Peyer's patch (tissue), 4 donors: ENCODE measurements at regions not wholly inside any gene's neighbourhood (a gene's known extent, or its start where the extent isn't known, plus 50 kb on each side); places are given as distances from the start of the nearest gene placed in this dataset.

Experiments
- DNase-seq, 3 donors: peaks; one replicate each; pipeline ENCODE4 v3.0.0-alpha.2; 2017 to 2019
- H3K27ac ChIP-seq, 4 donors: fragments of 200-600 bp; sonication (generic); one replicate each; pipeline ENCODE4 v1.5.1; 2016 to 2019
- H3K27me3 ChIP-seq, 2 donors: fragments of 200-600 bp; sonication (generic); one replicate each; pipeline ENCODE4 v1.5.1; 2019
- H3K36me3 ChIP-seq, 3 donors: fragments of 200-600 bp; sonication (generic); one replicate each; pipeline ENCODE4 v1.5.1; 2016 to 2019
- H3K4me1 ChIP-seq, 4 donors: fragments of 200-600 bp; sonication (generic); one replicate each; pipeline ENCODE4 v1.5.1; 2016 to 2019
- H3K4me3 ChIP-seq, 4 donors: fragments of 200-600 bp; sonication (generic); 1 replicate in 3 of 4; 2 replicates in 1 of 4; pipeline ENCODE4 v1.5.1; 2016 to 2019; ENCODE audit warnings: mild to moderate bottlenecking in 1 of 4
- H3K9me3 ChIP-seq, 4 donors: fragments of 200-600 bp; sonication (generic); one replicate each; pipeline ENCODE4 v1.5.1; 2016 to 2019; ENCODE audit warnings: mild to moderate bottlenecking in 1 of 4
- POLR2A ChIP-seq, 2 donors: fragments of 450-650 bp; IDR thresholded peaks; one replicate each; pipeline ENCODE4 v1.5.1; 2017; ENCODE audit warnings: antibody characterized with exemption in 2 of 2, mild to moderate bottlenecking in 2 of 2, moderate library complexity in 2 of 2
- TF ChIP-seq, protein P1 (sequence below), 6 experiments: fragments of 450-650 bp in 4 of 6; fragments of 200-600 bp in 2 of 6; sonication (generic) in 1 of 6; IDR thresholded peaks; one replicate each; pipeline ENCODE4 v1.5.1; 2017 to 2019; ENCODE audit warnings: antibody characterized with exemption in 6 of 6, mild to moderate bottlenecking in 3 of 6, moderate library complexity in 1 of 6

DNA sequence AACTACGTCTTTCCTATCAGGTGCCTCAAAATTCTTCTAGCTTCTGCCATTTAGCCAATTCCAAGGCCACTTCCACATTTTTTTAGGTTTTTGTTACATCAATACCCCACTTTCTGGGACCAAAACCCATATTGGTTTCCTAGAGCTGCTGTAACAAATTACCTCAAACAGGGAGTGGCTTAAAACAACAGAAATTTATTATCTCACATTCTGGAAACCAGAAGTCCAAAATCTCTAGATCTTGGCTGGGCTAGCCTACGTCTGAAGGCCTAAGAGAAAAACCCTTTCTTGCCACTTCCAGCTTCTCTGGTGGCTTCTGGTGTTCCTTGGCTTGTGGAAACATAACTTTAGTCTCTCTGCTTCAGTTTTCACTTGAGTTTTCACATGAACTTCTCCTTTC lies 85.1 kb upstream of the BMPER start:
- H3K36me3 ChIP-seq, result no peaks in the 10 kb centered on the region

DNA sequence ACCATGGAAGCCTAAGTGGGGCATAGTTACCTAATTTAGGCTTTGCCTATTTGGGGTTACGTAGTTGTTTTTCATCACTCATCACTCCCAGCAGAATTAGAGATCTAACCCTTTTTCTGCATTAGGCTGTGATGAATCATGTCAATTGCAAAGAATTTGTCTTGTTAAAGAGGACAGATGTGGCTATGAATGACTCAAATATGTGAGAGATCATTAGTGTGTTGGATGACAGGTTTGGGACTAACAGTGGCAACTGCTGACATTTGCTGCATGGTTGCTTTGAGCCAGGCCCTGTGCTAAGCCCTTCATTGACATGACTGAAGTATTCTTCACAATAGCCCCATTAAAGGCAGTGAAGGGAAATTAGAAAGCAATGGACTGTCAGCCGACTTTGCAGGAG lies 83.4 kb upstream of the BMPER start:
- no peak for DNase-seq
- no peak for TF ChIP-seq POLR2A (IDR thresholded peaks at IDR 0.05)
- TF ChIP-seq, protein P1, sequence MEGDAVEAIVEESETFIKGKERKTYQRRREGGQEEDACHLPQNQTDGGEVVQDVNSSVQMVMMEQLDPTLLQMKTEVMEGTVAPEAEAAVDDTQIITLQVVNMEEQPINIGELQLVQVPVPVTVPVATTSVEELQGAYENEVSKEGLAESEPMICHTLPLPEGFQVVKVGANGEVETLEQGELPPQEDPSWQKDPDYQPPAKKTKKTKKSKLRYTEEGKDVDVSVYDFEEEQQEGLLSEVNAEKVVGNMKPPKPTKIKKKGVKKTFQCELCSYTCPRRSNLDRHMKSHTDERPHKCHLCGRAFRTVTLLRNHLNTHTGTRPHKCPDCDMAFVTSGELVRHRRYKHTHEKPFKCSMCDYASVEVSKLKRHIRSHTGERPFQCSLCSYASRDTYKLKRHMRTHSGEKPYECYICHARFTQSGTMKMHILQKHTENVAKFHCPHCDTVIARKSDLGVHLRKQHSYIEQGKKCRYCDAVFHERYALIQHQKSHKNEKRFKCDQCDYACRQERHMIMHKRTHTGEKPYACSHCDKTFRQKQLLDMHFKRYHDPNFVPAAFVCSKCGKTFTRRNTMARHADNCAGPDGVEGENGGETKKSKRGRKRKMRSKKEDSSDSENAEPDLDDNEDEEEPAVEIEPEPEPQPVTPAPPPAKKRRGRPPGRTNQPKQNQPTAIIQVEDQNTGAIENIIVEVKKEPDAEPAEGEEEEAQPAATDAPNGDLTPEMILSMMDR (IDR thresholded peaks at IDR 0.05), result no peak
- no peaks in the 10 kb centered on the region for H3K27me3 ChIP-seq
- no peaks in the 10 kb centered on the region for H3K4me1 ChIP-seq
- H3K27ac ChIP-seq, result no peak overlapping the region
- H3K4me3 ChIP-seq, result no peak overlapping the region
- no peaks in the 10 kb centered on the region for H3K9me3 ChIP-seq
- H3K36me3 ChIP-seq, result no peaks in the 10 kb centered on the region

More for the DNA sequence above, 85.1 kb upstream of the BMPER start:
- Histone ChIP-seq H3K9me3 (no peaks in the 10 kb centered on the region), H3K4me1 (no peaks in the 10 kb centered on the region), H3K4me3 (no peak overlapping the region), H3K27ac (no peak overlapping the region), H3K27me3 (no peaks in the 10 kb centered on the region)
- no peak for DNase-seq
- no peak for TF ChIP-seq POLR2A (IDR thresholded peaks at IDR 0.05)
- TF ChIP-seq, protein P1 (IDR thresholded peaks at IDR 0.05), result no peak

DNA sequence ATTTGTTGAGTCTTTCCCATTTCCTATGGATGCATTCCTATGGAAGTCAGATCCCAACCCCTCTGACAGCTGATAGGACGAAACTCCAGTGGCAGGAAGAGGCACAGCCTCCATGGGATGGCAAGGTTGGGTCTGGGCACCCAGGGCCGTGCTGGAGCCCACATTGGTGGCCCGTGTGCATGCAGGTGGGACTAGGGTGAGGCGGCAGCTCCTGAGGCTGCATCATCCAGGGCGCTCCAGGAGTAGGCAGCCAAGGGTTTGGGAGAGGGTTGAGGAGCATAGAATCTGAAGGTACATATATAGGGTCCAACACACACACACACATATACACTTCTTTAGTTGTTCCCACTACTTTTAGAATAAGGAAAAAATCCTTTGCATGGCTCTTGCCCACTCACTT lies 81.4 kb upstream of the BMPER start:
- Histone ChIP-seq H3K27me3 (no peaks in the 10 kb centered on the region), H3K4me1 (no peaks in the 10 kb centered on the region), H3K4me3 (no peak overlapping the region), H3K9me3 (no peaks in the 10 kb centered on the region), H3K27ac (no peak overlapping the region), H3K36me3 (no peaks in the 10 kb centered on the region)
- DNase-seq, result no peak
- TF ChIP-seq, protein P1 (IDR thresholded peaks at IDR 0.05), result no peak
- no peak for TF ChIP-seq POLR2A (IDR thresholded peaks at IDR 0.05)

DNA sequence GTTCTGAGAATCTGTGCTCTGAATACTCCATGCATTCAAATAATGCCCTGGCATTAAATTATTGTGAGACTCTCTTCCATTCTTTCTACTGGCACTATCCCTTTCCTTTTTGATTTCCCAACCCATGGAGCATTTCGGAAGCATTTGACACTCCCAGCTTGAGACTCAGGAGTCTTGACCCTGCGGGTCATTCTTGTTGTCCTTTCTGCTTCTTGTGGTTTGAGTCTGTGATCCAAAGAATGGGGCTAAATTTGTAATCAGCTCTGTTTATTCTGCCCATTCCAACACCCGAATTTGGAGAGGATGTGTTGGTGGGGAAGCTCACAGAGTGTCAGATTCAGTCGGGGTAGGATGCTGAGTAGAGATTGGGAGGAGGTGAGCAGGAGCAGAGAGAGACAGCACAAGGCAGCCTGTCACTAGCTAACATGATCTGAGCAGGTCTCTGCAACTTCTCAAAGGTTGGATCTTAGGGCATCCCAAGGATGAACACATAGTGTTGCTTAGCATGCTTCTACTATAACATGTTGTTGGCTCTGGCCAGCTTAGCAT lies 80.4 kb upstream of the BMPER start:
- no peaks in the 10 kb centered on the region for H3K4me1 ChIP-seq
- DNase-seq, result no peak
- no peaks in the 10 kb centered on the region for H3K36me3 ChIP-seq
- H3K9me3 ChIP-seq, result no peaks in the 10 kb centered on the region
- H3K27me3 ChIP-seq, result no peaks in the 10 kb centered on the region
- H3K27ac ChIP-seq, result no peak overlapping the region
- TF ChIP-seq POLR2A (IDR thresholded peaks at IDR 0.05), result no peak
- TF ChIP-seq, protein P1 (IDR thresholded peaks at IDR 0.05), result no peak
- no peak overlapping the region for H3K4me3 ChIP-seq

DNA sequence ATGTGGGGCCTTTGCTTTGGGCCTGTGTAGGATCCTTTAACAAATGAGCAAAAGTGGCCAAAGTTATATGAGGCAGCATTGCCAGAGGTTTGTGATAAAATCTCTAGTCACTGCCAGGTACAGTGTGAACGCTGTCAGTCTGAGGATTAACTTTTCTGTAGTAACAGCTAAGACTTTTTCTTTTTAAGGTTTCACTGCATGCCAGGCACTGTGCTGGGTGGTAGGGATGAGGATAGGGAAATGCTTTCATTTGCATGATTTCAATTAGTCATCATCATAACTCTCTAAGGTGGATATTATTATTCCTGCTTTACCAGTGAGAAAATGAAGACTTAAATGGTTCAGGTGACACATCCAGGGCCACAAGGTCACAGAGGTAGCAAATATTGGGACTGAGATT lies 79.7 kb upstream of the BMPER start:
- Histone ChIP-seq H3K36me3 (no peaks in the 10 kb centered on the region), H3K27ac (no peak overlapping the region)
- TF ChIP-seq, protein P1 (IDR thresholded peaks at IDR 0.05), result no peak
- no peak for TF ChIP-seq POLR2A (IDR thresholded peaks at IDR 0.05)

DNA sequence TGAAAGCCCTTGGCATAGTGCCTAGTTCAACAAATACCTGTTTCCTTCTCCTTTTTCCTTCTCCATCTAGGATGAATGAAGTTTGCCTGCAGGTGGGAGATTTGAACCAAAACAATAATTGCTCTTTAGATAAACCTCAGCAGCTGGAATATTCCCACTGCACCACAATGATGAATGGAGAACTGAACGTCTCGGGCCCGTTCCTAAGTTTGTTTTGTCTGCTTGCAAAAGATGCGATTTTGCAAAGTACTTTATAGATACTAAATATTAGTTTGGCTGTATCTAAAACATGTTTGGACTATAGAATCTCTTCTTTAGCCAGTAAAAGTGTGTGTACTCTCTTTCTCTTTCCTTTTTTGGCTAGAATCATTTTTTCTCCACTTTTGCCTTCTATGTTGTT lies 75.8 kb upstream of the BMPER start:
- no peaks in the 10 kb centered on the region for H3K27me3 ChIP-seq
- H3K4me1 ChIP-seq, result no peaks in the 10 kb centered on the region
- no peak for TF ChIP-seq POLR2A (IDR thresholded peaks at IDR 0.05)
- TF ChIP-seq, protein P1 (IDR thresholded peaks at IDR 0.05), result no peak
- DNase-seq, result no peak
- H3K36me3 ChIP-seq, result no peaks in the 10 kb centered on the region
- H3K4me3 ChIP-seq, result no peak overlapping the region
- H3K9me3 ChIP-seq, result no peaks in the 10 kb centered on the region
- no peak overlapping the region for H3K27ac ChIP-seq

More for the DNA sequence above, 79.7 kb upstream of the BMPER start:
- Histone ChIP-seq H3K4me1 (no peaks in the 10 kb centered on the region), H3K27me3 (no peaks in the 10 kb centered on the region), H3K4me3 (no peak overlapping the region), H3K9me3 (no peaks in the 10 kb centered on the region)
- DNase-seq, result no peak
